ENCODE measurements at regions not wholly inside any gene's neighbourhood (a gene's known extent, or its start where the extent isn't known, plus 50 kb on each side); places are given as distances from the start of the nearest gene placed in this dataset.

DNA sequence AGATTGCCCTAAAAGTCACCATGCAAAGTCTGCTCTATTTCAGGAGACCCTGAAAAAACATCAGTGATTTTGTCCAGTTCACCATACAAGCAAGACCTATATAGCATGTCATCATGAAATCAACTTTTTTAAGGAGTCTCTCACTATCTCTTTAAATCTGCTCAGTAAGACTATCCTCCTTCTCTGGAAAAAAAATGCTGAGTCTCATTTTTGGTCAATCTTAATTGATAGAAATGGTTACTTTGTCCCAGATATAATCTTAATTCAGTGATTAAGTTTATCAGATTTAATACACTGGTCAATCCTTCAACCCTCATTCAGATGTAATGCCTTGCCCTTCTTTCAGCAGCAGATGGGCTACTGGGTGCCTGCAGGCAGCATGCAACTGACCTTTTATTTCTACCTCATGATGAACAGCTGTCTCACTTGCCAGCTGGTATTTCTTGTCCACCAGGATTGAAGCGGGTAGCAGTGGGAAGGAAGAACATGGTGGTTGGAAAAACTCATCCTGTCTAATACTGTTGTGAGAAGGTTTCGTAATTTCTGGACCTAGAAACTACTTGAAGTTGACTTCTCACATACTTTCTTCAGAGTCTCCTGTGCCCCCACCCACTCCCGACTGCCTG lies 375.3 kb downstream of the DNAH5 start:
- FAIRE-seq (peak; percentile 58), DNase-seq (ENCODE audit: low spot score) (no peak)

DNA sequence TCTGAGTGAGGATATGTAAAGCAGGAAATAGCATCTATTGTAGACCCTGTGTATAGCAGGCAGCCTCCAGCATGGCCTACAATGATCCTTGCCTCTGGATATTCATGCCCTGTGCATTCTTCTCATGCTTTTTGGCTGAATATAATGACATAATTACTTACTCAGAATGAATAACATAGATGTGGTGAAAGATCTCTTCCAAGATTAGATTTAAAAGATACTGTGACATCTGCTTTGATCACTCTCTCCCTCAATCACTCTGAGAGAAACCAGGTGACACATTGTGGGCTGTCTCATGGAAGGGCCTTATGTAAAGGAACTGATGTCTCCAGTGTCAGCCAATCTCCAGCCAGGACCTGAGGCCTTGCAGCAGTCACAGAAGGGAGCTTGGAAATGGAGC lies 376.7 kb downstream of the DNAH5 start:
- no peak for FAIRE-seq
- DNase-seq (ENCODE audit: low spot score) = peak; percentile 33

DNA sequence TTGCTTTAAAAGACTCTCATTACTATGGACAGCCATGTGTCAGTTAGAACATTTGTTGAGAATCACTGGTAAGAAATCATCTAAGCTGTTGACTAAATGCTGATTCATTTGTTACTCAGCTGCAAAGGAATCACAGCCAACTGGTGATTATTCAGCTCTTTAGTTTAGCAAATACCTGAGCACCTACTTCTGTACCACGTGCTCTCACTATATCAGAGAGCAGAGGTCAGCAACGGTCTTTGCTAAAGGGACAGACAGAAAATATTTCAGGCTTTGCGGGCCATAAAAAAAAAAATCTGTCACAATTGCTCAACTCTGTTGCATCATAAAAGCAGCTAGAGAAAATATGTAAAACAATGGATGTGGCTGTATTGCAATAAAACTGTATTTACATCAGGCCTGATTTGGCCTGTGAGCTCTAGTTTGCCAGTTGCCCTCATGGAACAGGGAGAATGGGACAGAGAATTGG lies 377.6 kb downstream of the DNAH5 start:
- DNase-seq (ENCODE audit: low spot score) (peak; percentile 60), FAIRE-seq (no peak)

DNA sequence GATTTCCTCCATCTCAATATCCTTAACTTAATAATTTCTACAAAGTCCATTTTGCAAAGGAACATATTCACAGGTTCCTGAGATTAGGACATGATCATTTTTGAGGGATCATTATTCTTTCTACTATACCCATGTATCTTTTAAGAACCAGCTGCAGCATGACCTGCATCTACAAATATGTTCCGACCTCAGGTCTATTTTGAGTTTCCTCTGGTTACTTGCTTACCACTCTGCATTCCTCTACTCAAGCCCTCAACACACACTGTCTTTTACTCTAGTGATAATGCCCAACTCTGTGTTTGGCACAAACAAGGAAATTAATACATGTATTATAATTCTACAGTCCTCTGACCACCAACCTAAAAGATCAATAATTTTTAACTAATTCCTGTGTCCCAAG lies 386.1 kb downstream of the DNAH5 start:
- DNase-seq (ENCODE audit: low spot score) = no peak
- no peak for FAIRE-seq

DNA sequence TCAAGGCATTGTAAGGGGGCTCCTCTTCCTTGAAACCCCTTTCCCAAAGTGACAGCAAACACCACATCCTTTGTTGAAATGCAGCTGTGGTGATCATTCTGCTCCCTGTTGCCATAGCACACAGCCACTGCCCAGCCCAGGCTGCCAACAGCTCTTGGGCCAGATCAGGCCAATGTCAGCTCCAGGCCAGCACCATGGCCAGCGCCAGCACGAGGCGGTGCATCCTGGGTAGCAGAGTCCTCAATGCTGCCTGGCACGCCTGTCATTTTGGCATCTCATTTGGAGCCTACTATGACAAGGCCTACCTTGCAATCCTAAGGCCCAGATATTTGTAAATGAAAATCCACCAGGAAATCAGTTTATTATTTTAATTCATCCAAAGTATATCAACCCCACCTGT lies 390.6 kb downstream of the DNAH5 start:
- FAIRE-seq (no peak), DNase-seq (ENCODE audit: low spot score) (peak; percentile 56)

DNA sequence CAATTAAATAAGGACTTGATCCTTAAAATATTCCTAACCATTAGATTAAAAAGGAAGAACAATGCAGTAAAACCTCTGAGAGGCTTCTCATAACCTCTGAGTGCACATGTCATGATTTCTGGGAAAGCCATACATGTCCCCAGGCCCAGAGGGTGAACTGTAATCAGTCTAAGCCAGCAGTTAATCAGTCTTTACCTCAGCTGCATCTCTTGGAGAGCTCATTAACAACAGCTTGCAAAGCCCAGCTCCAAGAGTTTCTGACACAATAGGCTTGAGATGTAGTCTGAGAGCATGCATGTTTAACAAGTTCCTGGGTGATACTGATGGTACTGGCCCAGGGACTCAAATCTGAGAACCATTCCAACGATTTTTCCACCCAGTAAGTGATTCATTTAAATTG lies 392.1 kb downstream of the DNAH5 start:
- DNase-seq (ENCODE audit: low spot score) (no peak), FAIRE-seq (no peak)

DNA sequence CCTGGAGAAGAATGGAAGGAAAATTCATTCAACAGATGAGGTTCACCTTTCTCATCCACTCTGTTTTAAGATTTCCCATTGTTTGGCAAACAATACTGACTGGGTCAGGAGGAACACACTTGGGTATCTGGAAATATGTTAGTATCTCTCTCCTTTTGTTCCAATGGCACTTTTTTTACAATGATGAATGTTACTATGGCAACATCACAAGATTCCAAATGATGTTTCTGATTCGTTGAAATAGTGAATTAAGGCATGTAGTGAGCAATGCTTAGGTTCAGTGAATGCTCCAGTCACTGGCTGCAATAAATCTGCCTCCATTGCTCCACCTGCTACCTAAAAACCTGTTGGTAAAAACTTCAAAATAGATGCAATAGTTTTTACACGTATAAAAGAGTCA lies 392.8 kb downstream of the DNAH5 start:
- DNase-seq (ENCODE audit: low spot score) = no peak
- no peak for FAIRE-seq

DNA sequence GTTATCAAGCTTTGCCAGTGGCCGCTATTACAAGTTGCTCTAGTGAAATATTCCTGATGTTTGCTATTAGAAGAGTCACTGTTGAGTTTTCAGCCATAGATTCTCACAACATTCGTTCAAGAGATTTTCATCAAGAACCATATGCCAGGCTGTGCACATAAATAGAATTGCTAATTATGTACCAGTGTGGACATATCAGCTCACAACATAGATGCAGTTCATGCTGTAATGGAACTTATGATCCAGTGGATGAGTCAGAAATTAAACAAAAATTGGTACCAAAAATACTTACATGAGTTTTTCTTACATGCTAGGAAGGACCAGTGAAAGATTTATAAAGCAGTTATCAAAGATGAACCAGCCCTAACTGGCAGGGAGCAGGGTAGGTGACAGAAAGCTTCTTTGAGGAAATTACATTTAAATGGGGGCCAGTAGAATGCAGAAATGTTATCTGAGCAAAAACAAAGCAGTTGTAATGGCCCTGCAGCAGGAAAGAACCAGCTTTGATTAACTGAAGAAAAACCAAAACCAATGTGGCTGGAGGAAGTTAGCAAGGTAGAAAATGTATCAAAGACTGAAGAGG lies 404.2 kb downstream of the DNAH5 start:
- FAIRE-seq (no peak), DNase-seq (ENCODE audit: low spot score) (no peak)

DNA sequence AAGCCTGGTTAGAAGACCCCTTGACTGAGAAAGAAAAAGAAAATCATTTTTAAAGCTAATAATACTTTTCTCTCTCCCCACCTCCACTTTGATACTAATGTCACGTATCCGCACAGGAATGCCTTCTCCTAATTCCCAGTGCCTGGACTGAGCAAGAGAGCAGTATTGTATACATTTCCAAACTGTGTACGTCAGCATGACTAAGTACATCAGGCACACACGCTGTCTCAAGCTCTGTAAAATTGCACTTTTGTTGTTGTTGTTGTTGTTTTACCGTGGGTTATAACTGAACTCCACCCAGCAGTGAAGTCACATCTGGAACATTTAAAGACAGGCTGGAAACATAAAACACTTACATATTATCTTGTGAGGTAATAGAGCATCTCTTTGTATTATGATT lies 407.6 kb downstream of the DNAH5 start:
- DNase-seq (ENCODE audit: low spot score) = no peak
- FAIRE-seq = no peak

DNA sequence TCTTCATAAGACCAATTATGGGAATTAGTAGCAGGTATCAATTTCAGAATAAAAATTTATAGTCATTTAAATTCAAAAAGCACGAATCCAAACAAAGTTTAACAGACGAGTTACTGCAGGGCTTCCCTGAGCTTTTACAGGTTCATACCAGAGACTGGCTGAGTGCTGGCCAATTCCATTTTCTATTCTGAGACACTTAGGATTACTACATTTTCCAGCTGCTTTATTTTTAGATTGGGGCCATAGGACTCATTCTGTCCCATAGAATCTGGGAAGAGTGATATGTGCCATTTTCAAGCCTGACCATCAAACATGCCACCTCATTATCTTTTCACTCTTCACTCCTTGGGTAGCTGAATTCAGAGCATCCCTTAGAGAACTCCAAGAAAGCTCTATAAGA lies 410.7 kb downstream of the DNAH5 start:
- DNase-seq (ENCODE audit: low spot score) (no peak), FAIRE-seq (no peak)

DNA sequence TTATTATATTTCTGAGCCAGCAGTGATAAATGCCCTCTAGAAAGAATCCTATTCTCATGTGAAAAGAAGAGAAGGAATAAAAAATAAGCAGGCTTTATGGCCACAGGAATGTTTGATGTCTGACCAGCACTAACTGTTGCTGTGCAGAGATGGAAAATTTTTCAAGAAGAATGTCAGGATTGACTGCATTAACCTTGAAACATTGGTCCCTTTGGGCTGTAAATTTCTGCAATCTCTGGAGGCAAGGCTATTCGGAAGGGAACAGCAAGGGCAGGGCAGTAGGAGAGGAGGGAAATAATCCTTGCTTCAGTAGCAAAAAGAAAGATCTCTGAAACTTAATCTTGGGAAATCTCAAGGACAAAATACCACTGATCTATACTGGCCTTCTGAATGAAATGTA lies 415.2 kb downstream of the DNAH5 start:
- FAIRE-seq (no peak), DNase-seq (ENCODE audit: low spot score) (no peak)

DNA sequence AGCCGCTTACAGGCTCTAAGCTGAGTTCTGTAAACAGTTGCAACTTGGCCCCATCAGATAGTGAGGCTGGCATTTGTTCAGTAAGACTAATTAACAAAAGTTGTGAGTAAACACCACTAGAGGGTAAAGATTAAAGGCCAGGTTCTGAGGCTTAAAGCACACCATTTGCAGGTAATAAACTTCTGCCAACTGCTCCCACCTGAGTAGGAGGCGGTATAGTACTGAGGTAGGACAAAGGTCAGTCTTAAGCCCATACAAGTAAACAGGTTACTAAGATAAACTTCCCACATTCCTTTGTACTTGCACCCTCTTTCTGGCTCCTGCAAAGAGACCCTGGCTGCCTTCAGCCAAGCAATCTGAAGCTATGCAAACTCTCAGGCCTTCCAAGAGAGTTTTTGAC lies 419.6 kb downstream of the DNAH5 start:
- DNase-seq (ENCODE audit: low spot score) (no peak), FAIRE-seq (no peak)

DNA sequence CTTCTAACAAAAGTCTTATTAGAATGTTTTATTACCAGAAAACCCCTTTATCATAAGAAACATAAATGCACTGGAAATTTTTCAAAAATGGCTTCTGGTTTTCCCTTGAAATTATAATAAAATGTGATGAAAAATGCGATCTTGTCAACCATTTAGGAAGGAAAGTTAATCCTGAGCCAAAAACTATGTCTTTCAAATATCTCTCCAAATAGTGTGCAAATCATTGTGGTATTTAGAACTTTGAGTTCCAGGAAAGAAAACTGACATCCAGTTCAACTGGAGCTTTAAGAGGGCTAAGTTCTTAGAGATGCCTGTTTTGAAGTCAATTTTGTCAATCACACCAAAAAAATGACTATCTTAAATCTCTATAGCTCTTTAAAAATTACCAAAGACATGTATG lies 425.4 kb downstream of the DNAH5 start:
- no peak for FAIRE-seq

DNA sequence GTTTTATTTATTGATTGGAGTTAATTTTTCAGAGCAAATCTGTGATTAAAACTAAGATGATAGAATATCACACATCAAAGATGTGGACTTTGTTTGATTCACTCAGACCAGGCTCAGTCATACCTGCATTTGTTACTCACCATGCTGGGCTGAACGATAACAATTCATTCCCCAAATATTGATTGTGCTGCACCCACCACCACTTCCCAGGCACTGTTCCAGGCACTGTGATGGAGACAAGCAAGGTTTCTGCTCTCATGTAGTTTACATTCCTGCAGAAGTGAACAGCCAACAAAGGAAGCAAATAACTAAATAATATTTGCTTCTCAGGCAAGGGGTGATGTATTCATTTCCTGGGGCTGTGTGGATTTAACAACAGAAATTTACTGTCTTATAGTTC lies 428.3 kb downstream of the DNAH5 start:
- DNase-seq (ENCODE audit: low spot score) = no peak
- FAIRE-seq = no peak

More for the DNA sequence above, 425.4 kb downstream of the DNAH5 start:
- no peak for DNase-seq (ENCODE audit: low spot score)

DNA sequence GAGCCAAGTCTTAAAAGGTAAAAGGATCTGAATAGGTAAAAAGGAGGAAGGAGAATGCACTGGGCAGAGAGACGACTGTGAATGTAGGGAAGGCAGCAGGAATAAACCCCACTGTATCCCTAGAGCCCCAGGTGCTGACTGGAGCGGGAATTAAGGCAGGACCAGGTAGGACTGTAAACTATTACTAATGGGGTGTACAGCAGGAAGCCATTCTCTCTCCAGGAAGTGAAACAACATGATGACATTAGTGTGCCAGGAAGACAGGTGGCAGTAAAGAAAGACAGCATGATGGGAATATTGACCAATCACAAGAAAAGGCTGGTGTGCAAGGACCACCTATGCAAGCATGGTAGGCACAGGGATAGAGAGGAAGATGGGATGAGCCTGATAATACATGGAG lies 433.0 kb downstream of the DNAH5 start:
- DNase-seq (ENCODE audit: low spot score) = no peak
- FAIRE-seq = no peak

DNA sequence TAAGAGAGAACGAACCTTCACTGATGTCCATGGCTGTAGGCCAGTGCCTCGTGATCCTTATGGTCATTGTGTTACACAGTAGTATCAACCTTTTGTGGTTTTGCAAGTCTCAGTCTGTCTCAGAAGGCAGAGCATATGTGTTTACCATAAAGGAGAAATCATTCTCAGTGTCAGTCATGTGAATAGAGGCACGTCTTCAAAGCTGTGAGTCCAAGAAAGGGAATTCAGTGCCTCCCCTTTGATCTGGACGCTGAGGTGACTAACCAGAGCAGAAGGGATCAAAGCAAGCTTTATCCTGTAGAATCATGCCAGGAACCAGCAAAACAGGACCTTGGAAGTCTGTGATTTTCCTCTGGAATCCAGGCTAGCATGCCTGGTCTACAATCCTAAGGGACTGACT lies 433.9 kb downstream of the DNAH5 start:
- DNase-seq (ENCODE audit: low spot score) (no peak), FAIRE-seq (no peak)

DNA sequence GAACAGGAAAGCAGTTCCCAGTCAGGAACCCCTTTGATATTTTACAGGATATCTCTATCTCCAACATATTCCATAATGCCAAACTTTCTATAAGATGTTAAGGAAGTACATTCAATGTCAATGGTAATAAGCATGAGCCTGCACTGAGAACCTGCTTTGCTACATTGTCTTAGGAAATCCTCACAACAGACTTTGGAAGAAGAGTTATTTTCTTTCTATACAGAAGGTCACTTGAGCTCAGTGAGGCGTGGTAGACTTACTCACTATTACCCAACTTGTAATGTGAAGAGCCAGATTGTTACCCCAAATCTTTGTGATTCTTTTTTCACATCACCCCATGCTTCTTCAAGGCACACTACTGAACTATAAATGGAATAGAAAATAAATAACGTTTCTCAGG lies 435.9 kb downstream of the DNAH5 start:
- FAIRE-seq (no peak), DNase-seq (ENCODE audit: low spot score) (no peak)

DNA sequence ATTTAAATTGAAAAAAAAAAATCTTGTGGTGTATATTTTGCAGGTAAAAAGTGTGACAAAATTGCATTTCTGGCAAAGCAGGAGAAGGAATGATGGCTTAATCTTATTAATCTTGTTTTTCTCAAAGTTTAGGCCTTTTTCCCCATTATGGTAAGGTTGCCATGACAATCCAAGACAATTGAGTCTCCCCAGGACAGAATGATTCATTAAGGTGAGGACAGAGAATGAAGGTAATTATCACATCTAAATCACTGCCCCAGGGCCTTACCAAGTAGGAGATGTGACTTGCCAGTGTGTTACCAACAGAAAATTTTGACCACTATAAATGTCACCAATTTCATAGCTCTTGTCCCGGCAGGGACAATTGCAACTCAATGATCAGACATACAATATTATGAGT lies 439.2 kb downstream of the DNAH5 start:
- DNase-seq (ENCODE audit: low spot score) = no peak

DNA sequence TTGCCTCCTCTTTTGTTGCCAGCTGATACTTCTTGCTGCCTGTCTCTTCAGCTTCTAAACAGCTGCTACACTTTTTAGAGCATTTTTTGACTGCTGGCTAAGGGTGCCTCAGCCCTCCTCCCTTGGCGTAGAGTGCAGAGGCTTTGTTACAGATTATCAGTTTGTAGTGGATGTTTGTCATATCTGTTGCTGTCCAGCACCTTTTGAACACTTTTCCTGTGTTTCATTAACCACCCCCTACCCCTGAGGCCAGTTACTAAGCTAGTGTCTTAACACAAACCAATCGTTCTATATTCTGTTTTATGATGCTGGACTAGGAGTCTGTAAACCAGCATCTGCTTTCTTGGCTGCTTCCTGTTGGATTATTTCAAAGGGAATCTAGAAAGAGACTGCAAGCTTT lies 441.5 kb downstream of the DNAH5 start:
- no peak for FAIRE-seq
- DNase-seq (ENCODE audit: low spot score) = no peak

More for the DNA sequence above, 439.2 kb downstream of the DNAH5 start:
- no peak for FAIRE-seq

DNA sequence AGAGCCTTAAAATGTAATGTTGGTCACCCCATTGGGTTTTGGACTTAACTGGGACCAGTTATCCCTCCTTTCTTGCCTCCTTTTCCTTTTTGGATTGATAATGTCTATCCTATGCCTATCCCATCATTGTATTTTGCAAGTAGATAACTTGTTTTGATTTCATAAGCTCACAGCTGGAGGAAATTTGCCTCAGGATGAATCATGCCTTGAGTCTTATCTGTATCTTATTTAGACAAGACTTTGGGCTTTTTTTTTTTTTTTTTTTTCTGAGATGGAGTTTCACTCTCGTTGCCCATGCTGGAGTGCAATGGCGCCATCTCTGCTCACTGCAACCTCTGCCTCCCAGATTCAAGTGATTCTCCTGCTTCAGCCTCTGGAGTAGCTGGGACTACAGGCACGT lies 443.3 kb downstream of the DNAH5 start:
- DNase-seq (ENCODE audit: low spot score) = no peak
- no peak for FAIRE-seq

DNA sequence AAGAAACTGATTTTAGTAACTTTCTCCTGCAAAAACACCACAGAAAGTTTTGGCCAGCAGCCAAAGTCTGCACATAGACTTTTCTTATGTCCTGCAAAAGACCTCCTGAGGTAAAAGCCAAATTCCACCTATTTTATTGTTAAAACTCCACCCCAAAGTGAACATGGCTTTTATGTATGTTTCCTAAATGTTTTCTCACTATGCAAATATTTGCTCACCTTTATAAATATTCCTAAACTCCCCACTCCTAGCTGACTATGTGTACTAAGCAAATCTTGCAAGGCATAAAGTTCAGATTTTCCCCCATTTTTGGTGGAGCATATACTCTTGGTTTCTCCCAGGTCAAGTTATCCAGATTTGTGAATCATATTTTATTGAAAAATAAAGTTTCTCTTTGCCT lies 446.2 kb downstream of the DNAH5 start:
- FAIRE-seq = no peak

DNA sequence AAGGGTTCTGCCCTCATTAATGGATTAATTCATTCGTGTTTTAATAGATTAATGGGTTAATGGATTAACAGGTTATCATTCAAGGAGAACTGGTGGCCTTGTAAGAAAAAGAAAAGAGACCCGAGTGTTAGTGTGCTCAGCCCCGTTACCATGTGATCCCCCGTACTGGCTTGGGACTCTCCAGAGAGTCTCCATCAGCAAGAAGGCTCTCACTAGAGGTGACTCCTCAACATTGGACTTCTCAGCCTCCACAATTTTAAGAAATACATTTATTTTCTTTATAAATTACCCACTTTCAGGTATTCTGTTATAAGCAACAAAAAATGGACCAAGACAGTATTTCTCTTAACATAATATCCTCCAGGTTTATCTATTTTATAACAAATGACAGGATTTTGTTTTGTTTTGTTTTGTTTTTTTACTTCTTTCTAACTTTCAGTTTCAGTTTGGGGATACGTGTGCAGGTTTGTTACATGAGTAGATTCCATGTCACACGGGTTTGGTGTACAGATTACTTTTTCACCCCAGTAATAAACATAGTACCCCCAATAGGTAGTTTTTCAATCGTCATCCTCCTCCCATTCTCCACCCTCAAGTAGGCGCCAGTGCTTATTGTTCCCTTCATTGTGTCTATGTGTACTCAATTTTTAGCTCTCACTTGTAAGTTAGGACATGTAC lies 456.1 kb downstream of the DNAH5 start:
- no peak for FAIRE-seq
- DNase-seq (ENCODE audit: low spot score) = no peak

More for the DNA sequence above, 446.2 kb downstream of the DNAH5 start:
- DNase-seq (ENCODE audit: low spot score) = no peak

DNA sequence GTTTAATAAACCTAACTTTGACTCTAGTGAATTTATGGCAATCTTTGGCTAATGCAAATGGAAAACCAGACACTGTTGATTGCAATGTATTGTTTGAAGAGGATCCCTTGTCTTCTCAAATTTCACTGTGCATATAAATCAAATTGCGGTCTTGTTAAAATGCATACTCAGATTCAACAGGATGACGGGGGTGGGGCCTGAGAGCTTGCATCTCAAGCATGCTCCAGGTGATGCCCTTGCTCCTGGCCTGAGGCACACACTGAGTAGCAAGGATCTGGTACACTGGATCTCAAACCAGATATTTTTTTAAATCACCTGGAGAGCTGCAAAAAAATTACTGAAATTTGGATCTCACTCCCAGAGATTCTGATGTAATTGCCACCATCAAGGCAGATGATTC lies 463.7 kb downstream of the DNAH5 start:
- DNase-seq (ENCODE audit: low spot score) (no peak), FAIRE-seq (no peak)

All from urothelium cell line (cell line).